ENCODE measurements at regions not wholly inside any gene's neighbourhood (a gene's known extent, or its start where the extent isn't known, plus 50 kb on each side); places are given as distances from the start of the nearest gene placed in this dataset.
A peak's percentile ranks its signal among the peaks of the same experiment; 100 is the strongest.

DNA sequence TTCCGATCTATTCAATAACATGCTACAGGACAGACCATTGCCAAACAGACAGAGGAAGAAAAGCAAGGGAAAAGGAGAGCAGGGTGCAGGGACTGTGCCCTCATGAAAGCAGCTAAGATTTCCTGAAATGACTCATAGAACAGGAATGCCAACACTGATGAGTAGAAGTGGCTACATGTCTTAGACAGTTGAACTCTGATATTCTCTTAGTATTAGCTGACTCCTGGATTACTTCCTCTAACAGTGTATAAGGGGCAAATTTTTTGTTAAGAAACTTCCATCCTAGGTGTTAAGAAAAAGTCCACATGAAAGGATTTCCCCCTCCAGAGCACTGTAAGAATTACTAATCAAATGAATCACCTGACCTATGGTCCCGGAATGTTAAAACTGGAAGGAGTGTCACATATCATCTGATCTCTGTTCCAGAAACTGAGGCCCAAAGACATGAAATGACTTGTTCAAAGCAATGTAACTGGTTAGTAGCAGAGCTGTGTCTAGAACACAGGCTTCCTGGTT lies 224.9 kb downstream of the IBTK start:
- no peak for DNase-seq
- Histone ChIP-seq H3K9me3 (no peaks in the 10 kb centered on the region), H3K36me3 (no peaks in the 10 kb centered on the region), H3K4me3 (no peak overlapping the region), H3K27ac (no peak overlapping the region), H3K4me1 (peaks cover 0 to 29% (median 14%) of the 10 kb centered on the region in 4 donors), H3K27me3 (no peaks in the 10 kb centered on the region)
- intact Hi-C loops (cut with DNase I; ENCODE audit: low total_unique reads), result no loop called here
- TF ChIP-seq, protein P1, sequence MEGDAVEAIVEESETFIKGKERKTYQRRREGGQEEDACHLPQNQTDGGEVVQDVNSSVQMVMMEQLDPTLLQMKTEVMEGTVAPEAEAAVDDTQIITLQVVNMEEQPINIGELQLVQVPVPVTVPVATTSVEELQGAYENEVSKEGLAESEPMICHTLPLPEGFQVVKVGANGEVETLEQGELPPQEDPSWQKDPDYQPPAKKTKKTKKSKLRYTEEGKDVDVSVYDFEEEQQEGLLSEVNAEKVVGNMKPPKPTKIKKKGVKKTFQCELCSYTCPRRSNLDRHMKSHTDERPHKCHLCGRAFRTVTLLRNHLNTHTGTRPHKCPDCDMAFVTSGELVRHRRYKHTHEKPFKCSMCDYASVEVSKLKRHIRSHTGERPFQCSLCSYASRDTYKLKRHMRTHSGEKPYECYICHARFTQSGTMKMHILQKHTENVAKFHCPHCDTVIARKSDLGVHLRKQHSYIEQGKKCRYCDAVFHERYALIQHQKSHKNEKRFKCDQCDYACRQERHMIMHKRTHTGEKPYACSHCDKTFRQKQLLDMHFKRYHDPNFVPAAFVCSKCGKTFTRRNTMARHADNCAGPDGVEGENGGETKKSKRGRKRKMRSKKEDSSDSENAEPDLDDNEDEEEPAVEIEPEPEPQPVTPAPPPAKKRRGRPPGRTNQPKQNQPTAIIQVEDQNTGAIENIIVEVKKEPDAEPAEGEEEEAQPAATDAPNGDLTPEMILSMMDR (IDR thresholded peaks at IDR 0.05), result no peak

DNA sequence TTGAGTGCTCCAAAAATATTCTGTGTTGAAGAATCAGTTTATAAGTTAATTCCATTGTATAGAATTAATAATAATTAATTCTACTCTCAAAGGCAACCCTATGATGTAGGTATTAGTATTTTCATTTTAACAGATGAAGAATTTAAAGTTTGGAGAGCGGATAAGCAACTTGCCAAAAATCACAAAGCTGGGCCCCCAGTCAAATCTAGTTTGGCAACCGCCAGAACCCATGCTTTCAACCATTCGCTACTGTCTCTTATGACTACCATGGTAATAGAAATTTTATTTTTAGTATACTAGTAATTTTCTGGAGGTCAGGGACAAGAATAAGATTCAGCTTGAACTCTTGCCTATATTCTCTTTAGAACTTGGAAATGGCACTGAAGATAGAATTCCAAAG lies 229.8 kb downstream of the IBTK start:
- H3K27ac ChIP-seq, result peak overlapping the region; percentile 85 to 86
- no peak overlapping the region for H3K4me3 ChIP-seq
- peaks cover 0 to 73% (median 40%) of the 10 kb centered on the region in 4 donors for H3K4me1 ChIP-seq
- H3K36me3 ChIP-seq, result no peaks in the 10 kb centered on the region
- H3K9me3 ChIP-seq, result no peaks in the 10 kb centered on the region
- TF ChIP-seq, protein P1 (IDR thresholded peaks at IDR 0.05), result no peak
- no peaks in the 10 kb centered on the region for H3K27me3 ChIP-seq
- intact Hi-C loops (cut with DNase I; ENCODE audit: low total_unique reads), result loop anchor here (10.0 kb wide), 1 partner anchor 263 kb away; the partner anchor contains the start of gene TENT5A
- no peak for DNase-seq

DNA sequence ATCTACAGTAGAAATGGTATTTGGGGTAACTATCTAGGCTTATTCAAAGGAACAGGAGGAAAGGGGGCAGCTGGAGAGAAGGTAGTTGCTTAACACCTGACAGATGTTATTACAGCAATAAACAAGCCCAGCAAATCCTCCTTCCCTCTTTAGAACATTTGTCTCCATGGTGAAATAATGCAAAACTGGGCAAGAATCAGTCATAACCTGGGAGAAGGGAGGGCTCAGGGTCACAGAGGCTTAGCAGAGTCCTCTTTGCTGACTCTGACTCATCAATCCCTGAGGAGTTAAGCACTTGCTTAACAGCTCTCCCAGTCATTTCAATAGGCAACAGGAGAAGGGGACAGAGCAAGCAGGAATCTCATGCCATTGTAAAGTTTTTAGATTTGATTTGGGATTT lies 230.3 kb downstream of the IBTK start:
- Histone ChIP-seq H3K9me3 (no peaks in the 10 kb centered on the region), H3K27ac (peak overlapping the region; percentile 85 to 86), H3K4me1 (peaks cover 0 to 73% (median 37%) of the 10 kb centered on the region in 4 donors), H3K27me3 (no peaks in the 10 kb centered on the region), H3K36me3 (no peaks in the 10 kb centered on the region), H3K4me3 (no peak overlapping the region)
- TF ChIP-seq, protein P1 (IDR thresholded peaks at IDR 0.05), result no peak
- DNase-seq, result peak; percentile 77 to 86
- intact Hi-C loops (cut with DNase I; ENCODE audit: low total_unique reads), result loop anchor here (10.0 kb wide), 1 partner anchor 262 kb away; the partner anchor contains the start of gene TENT5A

DNA sequence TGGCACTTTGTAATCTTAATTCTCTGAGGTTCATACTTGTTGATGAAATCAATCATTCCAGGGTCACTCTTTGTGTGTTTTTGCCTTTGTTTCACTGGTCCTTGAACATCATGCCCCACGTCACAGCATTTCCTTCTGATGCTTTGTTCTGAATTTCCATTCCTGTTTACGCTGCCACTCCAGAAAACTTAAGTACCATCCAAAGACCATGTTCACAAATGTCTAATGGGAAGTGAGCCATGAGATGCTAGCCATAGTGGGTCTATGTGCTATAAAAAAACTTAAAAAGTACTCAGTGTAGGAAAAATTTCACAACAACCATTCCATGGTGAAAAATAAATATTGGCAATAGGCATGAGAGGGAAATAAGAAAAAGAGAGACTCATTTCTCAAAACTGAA lies 232.0 kb downstream of the IBTK start:
- H3K27ac ChIP-seq, result peak overlapping the region; percentile 85 to 86

DNA sequence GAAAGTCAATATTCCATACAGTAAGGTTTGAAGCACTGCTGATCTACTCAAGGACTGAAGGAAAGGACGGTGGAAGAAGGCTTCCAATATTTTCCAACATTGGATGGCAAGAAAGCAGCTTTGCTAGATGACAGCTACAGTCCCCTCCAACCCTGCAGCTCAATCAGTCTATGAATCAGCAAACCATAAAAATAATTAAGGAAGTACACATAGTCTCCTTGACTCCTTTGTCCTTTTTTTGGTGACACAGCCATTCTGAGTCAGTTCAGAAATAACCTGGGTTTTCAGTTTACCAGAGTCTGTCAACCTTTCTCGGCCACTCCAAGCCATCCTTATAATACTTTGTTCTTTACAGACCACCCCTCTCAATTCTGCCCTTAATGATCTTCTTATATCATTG lies 232.5 kb downstream of the IBTK start:
- TF ChIP-seq, protein P1 (IDR thresholded peaks at IDR 0.05), result no peak
- H3K4me1 ChIP-seq, result peaks cover 0 to 78% (median 36%) of the 10 kb centered on the region in 4 donors
- no peaks in the 10 kb centered on the region for H3K36me3 ChIP-seq
- no peak overlapping the region for H3K4me3 ChIP-seq
- H3K27me3 ChIP-seq, result no peaks in the 10 kb centered on the region
- H3K27ac ChIP-seq, result peak overlapping the region; percentile 85 to 86
- intact Hi-C loops (cut with DNase I; ENCODE audit: low total_unique reads), result loop anchor here (10.0 kb wide), 1 partner anchor 260 kb away; the partner anchor contains the start of gene TENT5A
- no peak for DNase-seq
- no peaks in the 10 kb centered on the region for H3K9me3 ChIP-seq

More for the DNA sequence above, 232.0 kb downstream of the IBTK start:
- intact Hi-C loops (cut with DNase I; ENCODE audit: low total_unique reads), result loop anchor here (10.0 kb wide), 1 partner anchor 261 kb away; the partner anchor contains the start of gene TENT5A
- TF ChIP-seq, protein P1 (IDR thresholded peaks at IDR 0.05), result no peak
- Histone ChIP-seq H3K27me3 (no peaks in the 10 kb centered on the region), H3K4me3 (no peak overlapping the region), H3K9me3 (no peaks in the 10 kb centered on the region), H3K36me3 (no peaks in the 10 kb centered on the region), H3K4me1 (peaks cover 0 to 78% (median 36%) of the 10 kb centered on the region in 4 donors)
- no peak for DNase-seq

All from tibial artery (tissue), 4 donors.